DND-41 (cell line): ENCODE measurements at regions not wholly inside any gene's neighbourhood (a gene's known extent, or its start where the extent isn't known, plus 50 kb on each side); places are given as distances from the start of the nearest gene placed in this dataset.

Experiments used
- EZH2 ChIP-seq: IDR thresholded peaks from 3 replicates; pipeline ENCODE4 v1.6.1; 2012; ENCODE audit warnings: borderline replicate concordance, low read depth, mild to moderate bottlenecking, moderate library complexity, low read length, inconsistent platforms; ENCODE audit not compliant: severe bottlenecking
- TF ChIP-seq, protein P1 (sequence below): IDR thresholded peaks from 2 replicates; pipeline ENCODE4 v1.5.1; 2012; ENCODE audit warnings: borderline replicate concordance, low read length, moderate library complexity, mild to moderate bottlenecking; ENCODE audit not compliant: poor library complexity, severe bottlenecking; ENCODE audit errors: extremely low read depth

DNA sequence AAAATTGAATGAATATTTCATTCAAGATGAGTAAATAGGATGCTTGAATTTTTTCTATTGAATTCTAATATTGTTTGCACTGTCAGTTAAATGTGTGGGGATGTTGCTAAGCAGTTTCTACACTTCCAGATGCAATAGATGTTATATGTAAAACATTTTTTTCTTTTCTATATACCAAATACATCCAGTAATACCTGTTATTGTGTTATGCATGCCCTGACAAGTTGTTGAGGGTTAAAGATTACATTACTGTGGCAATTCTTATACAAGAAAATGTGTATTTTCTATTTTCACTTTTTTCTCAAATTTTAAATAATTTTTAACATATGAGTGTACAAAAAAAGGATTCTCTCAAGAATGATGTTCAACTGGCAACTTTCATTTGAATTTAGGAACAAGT is 713.9 kb downstream of the GATA3 start:
- TF ChIP-seq, protein P1, sequence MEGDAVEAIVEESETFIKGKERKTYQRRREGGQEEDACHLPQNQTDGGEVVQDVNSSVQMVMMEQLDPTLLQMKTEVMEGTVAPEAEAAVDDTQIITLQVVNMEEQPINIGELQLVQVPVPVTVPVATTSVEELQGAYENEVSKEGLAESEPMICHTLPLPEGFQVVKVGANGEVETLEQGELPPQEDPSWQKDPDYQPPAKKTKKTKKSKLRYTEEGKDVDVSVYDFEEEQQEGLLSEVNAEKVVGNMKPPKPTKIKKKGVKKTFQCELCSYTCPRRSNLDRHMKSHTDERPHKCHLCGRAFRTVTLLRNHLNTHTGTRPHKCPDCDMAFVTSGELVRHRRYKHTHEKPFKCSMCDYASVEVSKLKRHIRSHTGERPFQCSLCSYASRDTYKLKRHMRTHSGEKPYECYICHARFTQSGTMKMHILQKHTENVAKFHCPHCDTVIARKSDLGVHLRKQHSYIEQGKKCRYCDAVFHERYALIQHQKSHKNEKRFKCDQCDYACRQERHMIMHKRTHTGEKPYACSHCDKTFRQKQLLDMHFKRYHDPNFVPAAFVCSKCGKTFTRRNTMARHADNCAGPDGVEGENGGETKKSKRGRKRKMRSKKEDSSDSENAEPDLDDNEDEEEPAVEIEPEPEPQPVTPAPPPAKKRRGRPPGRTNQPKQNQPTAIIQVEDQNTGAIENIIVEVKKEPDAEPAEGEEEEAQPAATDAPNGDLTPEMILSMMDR, result no peak
- TF ChIP-seq EZH2, result no peak
